DND-41 (cell line): ENCODE measurements at regions not wholly inside any gene's neighbourhood (a gene's known extent, or its start where the extent isn't known, plus 50 kb on each side); places are given as distances from the start of the nearest gene placed in this dataset.

Experiments
- ATAC-seq: fragments of 200-7000 bp; cut with Tn5 transposase; 3 replicates; pipeline ENCODE4 v1.9.1; 2021; ENCODE audit warnings: low read depth; ENCODE audit not compliant: insufficient read depth
- DNase-seq: peaks from one replicate; pipeline ENCODE4 v3.0.0-alpha.2; 2020
- H2AFZ ChIP-seq: 2 replicates; pipeline ENCODE4 v1.6.0; 2012; ENCODE audit warnings: low read depth, low read length
- H3K27ac ChIP-seq: 2 replicates; pipeline ENCODE4 v1.5.1; 2012; ENCODE audit warnings: low read length, inconsistent platforms
- H3K27me3 ChIP-seq: fragments of 200-600 bp; sonication (generic); 2 replicates; pipeline ENCODE4 v1.6.0; 2012; ENCODE audit warnings: low read length, mild to moderate bottlenecking, inconsistent platforms; ENCODE audit not compliant: insufficient read depth, poor library complexity
- H3K36me3 ChIP-seq: 2 replicates; pipeline ENCODE4 v1.5.1; 2012; ENCODE audit warnings: low read length, inconsistent platforms; ENCODE audit not compliant: insufficient read depth
- H3K4me1 ChIP-seq: 2 replicates; pipeline ENCODE4 v1.5.1; 2012; ENCODE audit warnings: mild to moderate bottlenecking, low read length; ENCODE audit not compliant: insufficient read depth
- H3K4me2 ChIP-seq: 2 replicates; pipeline ENCODE4 v1.6.0; 2012; ENCODE audit warnings: mild to moderate bottlenecking, moderate library complexity, low read length, inconsistent platforms; ENCODE audit not compliant: insufficient read depth
- H3K4me3 ChIP-seq, 2 experiments: fragments of 200-600 bp in 1 of 2; shearing (Covaris generic) in 1 of 2; 2 replicates each; pipeline ENCODE4 v1.5.1; 2012 to 2016; ENCODE audit warnings: inconsistent platforms in 2 of 2, low read length in 2 of 2, mild to moderate bottlenecking in 2 of 2, low read depth in 1 of 2, moderate library complexity in 1 of 2
- H3K79me2 ChIP-seq: 2 replicates; pipeline ENCODE4 v1.6.0; 2012; ENCODE audit warnings: low read length, inconsistent platforms; ENCODE audit not compliant: insufficient read depth
- H3K9ac ChIP-seq: 2 replicates; pipeline ENCODE4 v1.6.0; 2012; ENCODE audit warnings: low read depth, mild to moderate bottlenecking, inconsistent platforms, low read length, moderate library complexity
- H3K9me3 ChIP-seq: 2 replicates; pipeline ENCODE4 v1.5.1; 2012; ENCODE audit warnings: low read length, moderate library complexity, mild to moderate bottlenecking, inconsistent platforms; ENCODE audit not compliant: insufficient read depth, severe bottlenecking
- H4K20me1 ChIP-seq: 2 replicates; pipeline ENCODE4 v1.6.0; 2012; ENCODE audit warnings: low read length; ENCODE audit not compliant: insufficient read depth
- CTCF ChIP-seq: IDR thresholded peaks from 2 replicates; pipeline ENCODE4 v1.5.1; 2012; ENCODE audit warnings: borderline replicate concordance, low read length, moderate library complexity, mild to moderate bottlenecking; ENCODE audit not compliant: poor library complexity, severe bottlenecking; ENCODE audit errors: extremely low read depth
- EZH2 ChIP-seq: IDR thresholded peaks from 3 replicates; pipeline ENCODE4 v1.6.1; 2012; ENCODE audit warnings: borderline replicate concordance, low read depth, mild to moderate bottlenecking, moderate library complexity, low read length, inconsistent platforms; ENCODE audit not compliant: severe bottlenecking

- Histone ChIP-seq H3K9ac (no peak overlapping the region), H3K27me3 (peaks cover 5% of the 10 kb centered on the region), H3K9me3 (no peaks in the 10 kb centered on the region), H3K4me1 (no peaks in the 10 kb centered on the region), H2AFZ (no peak overlapping the region), H4K20me1 (no peaks in the 10 kb centered on the region), H3K79me2 (no peaks in the 10 kb centered on the region), H3K27ac (no peak overlapping the region), H3K4me2 (no peak overlapping the region), H3K4me3 (no peak overlapping the region), H3K36me3 (no peaks in the 10 kb centered on the region)
- no peak for TF ChIP-seq EZH2
- TF ChIP-seq CTCF, result no peak
- ATAC-seq (no peak), DNase-seq (no peak)
Measured at GRCh38 chr7:86929293-86930109, 130.0 kb downstream of the ELAPOR2 start.

GRCh38 chr7:86928308-86928707, 131.1 kb downstream of the ELAPOR2 start:
- Histone ChIP-seq H3K36me3 (no peaks in the 10 kb centered on the region), H3K4me2 (no peak overlapping the region), H2AFZ (no peak overlapping the region), H3K27me3 (peaks cover 5% of the 10 kb centered on the region), H3K4me1 (no peaks in the 10 kb centered on the region), H3K79me2 (no peaks in the 10 kb centered on the region), H3K27ac (no peak overlapping the region), H3K4me3 (no peak overlapping the region), H3K9me3 (no peaks in the 10 kb centered on the region), H3K9ac (no peak overlapping the region), H4K20me1 (no peaks in the 10 kb centered on the region)
- ATAC-seq (no peak), DNase-seq (no peak)
- TF ChIP-seq EZH2, result no peak
- no peak for TF ChIP-seq CTCF

GRCh38 chr7:86926732-86927131, 132.7 kb downstream of the ELAPOR2 start:
- Histone ChIP-seq H3K9ac (no peak overlapping the region), H3K27me3 (peaks cover 5% of the 10 kb centered on the region), H3K4me2 (no peak overlapping the region), H3K27ac (no peak overlapping the region), H4K20me1 (no peaks in the 10 kb centered on the region), H3K4me1 (no peaks in the 10 kb centered on the region), H3K79me2 (no peaks in the 10 kb centered on the region), H2AFZ (no peak overlapping the region), H3K36me3 (no peaks in the 10 kb centered on the region), H3K9me3 (no peaks in the 10 kb centered on the region), H3K4me3 (no peak overlapping the region)
- peak; percentile 32 for DNase-seq
- TF ChIP-seq EZH2 (no peak), CTCF (peak; percentile 78)
- ATAC-seq, result peak; percentile 55; the same call in 1 of the 3 replicates
